KMS-11 (cell line): ENCODE measurements at regions not wholly inside any gene's neighbourhood (a gene's known extent, or its start where the extent isn't known, plus 50 kb on each side); places are given as distances from the start of the nearest gene placed in this dataset.

ENCODE experiments used
- H2AFZ ChIP-seq: fragments of 200-600 bp; sonication (generic); 2 replicates; pipeline ENCODE4 v1.6.1; 2016; ENCODE audit warnings: antibody characterized with exemption, mixed run types, low read depth
- H3K27ac ChIP-seq: fragments of 200-600 bp; sonication (generic); 2 replicates; pipeline ENCODE4 v1.6.1; 2016; ENCODE audit warnings: mild to moderate bottlenecking, mixed run types
- H3K27me3 ChIP-seq: fragments of 200-600 bp; sonication (generic); 2 replicates; pipeline ENCODE4 v1.6.1; 2017; ENCODE audit warnings: mild to moderate bottlenecking, low read depth, mixed run types, moderate library complexity; ENCODE audit not compliant: insufficient read depth
- H3K36me3 ChIP-seq: fragments of 200-600 bp; sonication (generic); 2 replicates; pipeline ENCODE4 v1.6.1; 2017; ENCODE audit warnings: mild to moderate bottlenecking, mixed run types; ENCODE audit not compliant: insufficient read depth
- H3K4me1 ChIP-seq: fragments of 200-600 bp; sonication (generic); 2 replicates; pipeline ENCODE4 v1.6.1; 2016; ENCODE audit warnings: mild to moderate bottlenecking, low read depth, mixed run types; ENCODE audit not compliant: poor library complexity, severe bottlenecking
- H3K4me2 ChIP-seq: fragments of 200-600 bp; sonication (generic); 2 replicates; pipeline ENCODE4 v1.7.0; 2016; ENCODE audit warnings: mild to moderate bottlenecking, mixed run types
- H3K4me3 ChIP-seq: fragments of 200-600 bp; sonication (generic); IDR thresholded peaks from 2 replicates; pipeline ENCODE4 v1.6.1; 2017; ENCODE audit warnings: low read depth, low read length, mixed read lengths; ENCODE audit not compliant: insufficient read depth
- H3K79me2 ChIP-seq: fragments of 200-600 bp; sonication (generic); 2 replicates; pipeline ENCODE4 v1.6.1; 2016; ENCODE audit warnings: low read depth, mixed run types; ENCODE audit not compliant: insufficient read depth
- H3K9ac ChIP-seq: fragments of 200-600 bp; sonication (generic); 2 replicates; pipeline ENCODE4 v1.6.1; 2016; ENCODE audit warnings: mild to moderate bottlenecking, mixed run types
- H4K20me1 ChIP-seq: fragments of 200-600 bp; sonication (generic); 2 replicates; pipeline ENCODE4 v1.6.1; 2016; ENCODE audit warnings: mild to moderate bottlenecking, mixed run types; ENCODE audit not compliant: insufficient read depth
- TF ChIP-seq, protein P1 (sequence below): fragments of 200-600 bp; sonication (generic); conservative IDR thresholded peaks from 2 replicates; pipeline ENCODE4 v1.6.1; 2017; ENCODE audit warnings: low read depth, mild to moderate bottlenecking, antibody characterized with exemption, low read length, moderate library complexity, mixed read lengths

DNA sequence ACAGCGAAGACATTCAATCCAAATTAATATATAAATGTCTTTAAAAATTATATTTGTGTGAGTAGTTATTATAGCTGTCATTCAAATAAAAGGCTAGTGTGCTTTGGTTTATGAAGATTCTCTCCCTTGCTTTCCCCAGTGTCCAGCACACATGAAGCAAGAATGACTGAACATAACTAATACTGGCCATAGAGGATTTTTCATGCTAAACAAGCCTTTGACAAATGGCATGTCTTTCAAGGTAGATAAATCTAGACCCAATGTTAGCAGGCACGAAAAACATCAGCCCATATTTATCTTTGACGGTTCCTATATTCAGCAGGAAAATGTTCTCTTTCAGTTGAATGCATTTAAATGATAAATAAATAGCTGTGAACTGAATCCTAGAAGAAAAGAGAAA, 1234.4 kb downstream of the EPHA7 start:
- Histone ChIP-seq H3K9ac (no peak overlapping the region), H3K79me2 (no peaks in the 10 kb centered on the region), H3K4me1 (no peaks in the 10 kb centered on the region), H3K4me2 (no peak overlapping the region), H2AFZ (no peak overlapping the region), H4K20me1 (no peaks in the 10 kb centered on the region), H3K27ac (no peak overlapping the region), H3K27me3 (no peaks in the 10 kb centered on the region), H3K4me3 (no peak overlapping the region), H3K36me3 (no peaks in the 10 kb centered on the region)
- TF ChIP-seq, protein P1, sequence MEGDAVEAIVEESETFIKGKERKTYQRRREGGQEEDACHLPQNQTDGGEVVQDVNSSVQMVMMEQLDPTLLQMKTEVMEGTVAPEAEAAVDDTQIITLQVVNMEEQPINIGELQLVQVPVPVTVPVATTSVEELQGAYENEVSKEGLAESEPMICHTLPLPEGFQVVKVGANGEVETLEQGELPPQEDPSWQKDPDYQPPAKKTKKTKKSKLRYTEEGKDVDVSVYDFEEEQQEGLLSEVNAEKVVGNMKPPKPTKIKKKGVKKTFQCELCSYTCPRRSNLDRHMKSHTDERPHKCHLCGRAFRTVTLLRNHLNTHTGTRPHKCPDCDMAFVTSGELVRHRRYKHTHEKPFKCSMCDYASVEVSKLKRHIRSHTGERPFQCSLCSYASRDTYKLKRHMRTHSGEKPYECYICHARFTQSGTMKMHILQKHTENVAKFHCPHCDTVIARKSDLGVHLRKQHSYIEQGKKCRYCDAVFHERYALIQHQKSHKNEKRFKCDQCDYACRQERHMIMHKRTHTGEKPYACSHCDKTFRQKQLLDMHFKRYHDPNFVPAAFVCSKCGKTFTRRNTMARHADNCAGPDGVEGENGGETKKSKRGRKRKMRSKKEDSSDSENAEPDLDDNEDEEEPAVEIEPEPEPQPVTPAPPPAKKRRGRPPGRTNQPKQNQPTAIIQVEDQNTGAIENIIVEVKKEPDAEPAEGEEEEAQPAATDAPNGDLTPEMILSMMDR = no peak

DNA sequence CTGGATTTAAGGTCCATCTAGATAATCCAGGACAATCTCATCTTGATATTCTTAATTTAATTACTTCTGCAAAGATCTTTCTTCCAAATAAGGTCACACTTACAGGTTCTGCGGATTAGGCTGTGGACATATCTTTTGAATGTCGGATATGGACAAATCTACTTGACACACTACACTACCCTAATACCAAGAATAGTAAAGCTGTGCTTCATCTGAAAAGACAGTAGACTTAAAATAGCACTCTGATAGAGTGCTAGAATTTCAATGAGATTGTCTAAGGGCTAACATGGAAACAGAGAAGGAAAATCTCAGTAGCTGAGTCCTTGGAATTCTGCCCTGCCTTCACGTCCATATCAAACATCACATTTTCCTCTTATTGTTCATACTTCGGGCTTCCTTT, 1238.0 kb downstream of the EPHA7 start:
- no peaks in the 10 kb centered on the region for H4K20me1 ChIP-seq
- no peak overlapping the region for H3K4me2 ChIP-seq
- H3K4me3 ChIP-seq = no peak overlapping the region
- no peaks in the 10 kb centered on the region for H3K79me2 ChIP-seq
- H3K27ac ChIP-seq = no peak overlapping the region
- no peaks in the 10 kb centered on the region for H3K27me3 ChIP-seq
- no peak overlapping the region for H3K9ac ChIP-seq
- no peaks in the 10 kb centered on the region for H3K4me1 ChIP-seq
- no peaks in the 10 kb centered on the region for H3K36me3 ChIP-seq
- H2AFZ ChIP-seq = no peak overlapping the region
- TF ChIP-seq, protein P1 = no peak

DNA sequence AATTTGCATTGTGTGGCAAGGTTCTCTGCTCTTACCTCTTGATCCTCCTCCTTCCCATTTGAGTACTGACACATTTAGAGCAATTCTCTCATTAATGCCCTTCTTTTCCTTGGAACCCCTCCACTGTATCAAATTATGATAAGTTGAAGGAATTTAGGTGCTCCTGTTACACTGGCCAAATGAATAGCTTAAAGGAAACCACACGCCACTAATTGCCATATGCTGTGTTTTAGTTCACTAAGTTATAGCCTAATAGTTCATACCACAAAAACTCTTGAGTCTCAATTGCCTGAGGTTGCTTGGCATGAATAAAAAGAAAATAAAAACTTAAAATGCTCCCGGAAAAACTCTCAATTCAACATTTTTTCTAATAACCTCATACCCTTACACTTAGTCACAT, 1239.3 kb downstream of the EPHA7 start:
- Histone ChIP-seq H3K27ac (no peak overlapping the region), H4K20me1 (no peaks in the 10 kb centered on the region), H2AFZ (no peak overlapping the region), H3K9ac (no peak overlapping the region), H3K4me2 (no peak overlapping the region), H3K27me3 (no peaks in the 10 kb centered on the region), H3K36me3 (no peaks in the 10 kb centered on the region), H3K79me2 (no peaks in the 10 kb centered on the region), H3K4me3 (no peak overlapping the region), H3K4me1 (no peaks in the 10 kb centered on the region)
- TF ChIP-seq, protein P1 = no peak

DNA sequence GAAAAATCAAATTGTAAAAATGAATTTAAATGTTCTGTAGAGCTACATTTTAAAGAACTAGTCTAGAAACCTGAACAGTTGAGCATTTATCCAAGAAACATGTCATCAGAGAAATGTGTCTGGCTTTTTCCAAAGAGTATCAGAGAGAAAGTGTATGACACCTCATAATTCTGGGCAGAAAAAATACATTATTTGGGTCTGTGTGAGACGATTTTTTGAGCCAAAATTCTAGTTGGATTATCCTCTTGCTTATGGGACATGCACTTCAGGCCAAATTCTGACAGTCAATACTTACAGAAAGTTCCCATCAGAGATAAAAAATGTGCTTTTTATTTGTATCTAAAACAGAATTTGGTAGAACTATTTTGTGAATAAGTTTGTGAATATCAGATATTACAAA, 1242.7 kb downstream of the EPHA7 start:
- Histone ChIP-seq H3K27ac (no peak overlapping the region), H3K27me3 (no peaks in the 10 kb centered on the region), H2AFZ (no peak overlapping the region), H3K79me2 (no peaks in the 10 kb centered on the region), H3K9ac (no peak overlapping the region), H3K4me2 (no peak overlapping the region), H3K4me3 (no peak overlapping the region), H4K20me1 (no peaks in the 10 kb centered on the region), H3K36me3 (no peaks in the 10 kb centered on the region), H3K4me1 (no peaks in the 10 kb centered on the region)
- TF ChIP-seq, protein P1 = no peak
